Hepatocyte (in vitro differentiated cells): ENCODE measurements at regions not wholly inside any gene's neighbourhood (a gene's known extent, or its start where the extent isn't known, plus 50 kb on each side); places are given as distances from the start of the nearest gene placed in this dataset.

Source experiments
- DNase-seq: peaks from one replicate; pipeline ENCODE4 v3.0.0-alpha.2; 2016; ENCODE audit warnings: low spot score
- H2AFZ ChIP-seq: fragments of 200-600 bp; sonication (generic); 2 replicates; pipeline ENCODE4 v1.6.0; 2016; ENCODE audit warnings: antibody characterized with exemption, mild to moderate bottlenecking
- H3K27ac ChIP-seq: fragments of 200-600 bp; sonication (generic); 2 replicates; pipeline ENCODE4 v1.5.1; 2016; ENCODE audit warnings: mild to moderate bottlenecking
- H3K27me3 ChIP-seq: fragments of 200-600 bp; sonication (generic); 2 replicates; pipeline ENCODE4 v1.6.1; 2016
- H3K36me3 ChIP-seq: fragments of 200-600 bp; sonication (generic); replicated peaks from 2 replicates; pipeline ENCODE4 v1.5.1; 2016; ENCODE audit warnings: low read depth; ENCODE audit not compliant: insufficient read depth
- H3K4me1 ChIP-seq: fragments of 200-600 bp; sonication (generic); 2 replicates; pipeline ENCODE4 v1.5.1; 2016; ENCODE audit warnings: mild to moderate bottlenecking, moderate library complexity; ENCODE audit not compliant: insufficient read depth
- H3K4me2 ChIP-seq: fragments of 200-600 bp; sonication (generic); 2 replicates; pipeline ENCODE4 v1.6.0; 2016
- H3K4me3 ChIP-seq: fragments of 200-600 bp; sonication (generic); 2 replicates; pipeline ENCODE4 v1.5.1; 2016; ENCODE audit warnings: mild to moderate bottlenecking
- H3K79me2 ChIP-seq: fragments of 200-600 bp; sonication (generic); 2 replicates; pipeline ENCODE4 v1.6.0; 2017; ENCODE audit warnings: mild to moderate bottlenecking
- H3K9me2 ChIP-seq: fragments of 200-600 bp; sonication (generic); replicated peaks from 2 replicates; pipeline ENCODE4 v1.6.0; 2017; ENCODE audit warnings: mild to moderate bottlenecking; ENCODE audit not compliant: insufficient read depth
- H3K9me3 ChIP-seq: fragments of 200-600 bp; sonication (generic); 2 replicates; pipeline ENCODE4 v1.5.1; 2016; ENCODE audit warnings: low read depth, mild to moderate bottlenecking
- H4K20me1 ChIP-seq: fragments of 200-600 bp; sonication (generic); 2 replicates; pipeline ENCODE4 v1.6.0; 2016; ENCODE audit warnings: mild to moderate bottlenecking; ENCODE audit not compliant: insufficient read depth, poor library complexity, severe bottlenecking
- EZH2 ChIP-seq: fragments of 200-600 bp; sonication (generic); IDR thresholded peaks from 2 replicates; pipeline ENCODE4 v1.6.1; 2016; ENCODE audit warnings: antibody characterized with exemption, mild to moderate bottlenecking, borderline replicate concordance
- EZH2phosphoT487 ChIP-seq: fragments of 200-600 bp; sonication (generic); IDR thresholded peaks from one replicate; pipeline ENCODE4 v1.6.1; 2018; ENCODE audit warnings: antibody characterized with exemption, mild to moderate bottlenecking, low read depth, moderate library complexity; ENCODE audit not compliant: unreplicated experiment, severe bottlenecking
- WGBS: methylation state at CpG from one replicate; pipeline ENCODE4 v1.1.6; 2016; ENCODE audit warnings: low lambda C conversion rate; ENCODE audit errors: missing lambda C conversion rate; 5-methylcytosine and 5-hydroxymethylcytosine counted together
- TF ChIP-seq, protein P1 (sequence below): fragments of 200-600 bp; sonication (generic); IDR thresholded peaks from 2 replicates; pipeline ENCODE4 v1.5.1; 2016; ENCODE audit warnings: antibody characterized with exemption, mild to moderate bottlenecking; ENCODE audit not compliant: poor library complexity

DNA sequence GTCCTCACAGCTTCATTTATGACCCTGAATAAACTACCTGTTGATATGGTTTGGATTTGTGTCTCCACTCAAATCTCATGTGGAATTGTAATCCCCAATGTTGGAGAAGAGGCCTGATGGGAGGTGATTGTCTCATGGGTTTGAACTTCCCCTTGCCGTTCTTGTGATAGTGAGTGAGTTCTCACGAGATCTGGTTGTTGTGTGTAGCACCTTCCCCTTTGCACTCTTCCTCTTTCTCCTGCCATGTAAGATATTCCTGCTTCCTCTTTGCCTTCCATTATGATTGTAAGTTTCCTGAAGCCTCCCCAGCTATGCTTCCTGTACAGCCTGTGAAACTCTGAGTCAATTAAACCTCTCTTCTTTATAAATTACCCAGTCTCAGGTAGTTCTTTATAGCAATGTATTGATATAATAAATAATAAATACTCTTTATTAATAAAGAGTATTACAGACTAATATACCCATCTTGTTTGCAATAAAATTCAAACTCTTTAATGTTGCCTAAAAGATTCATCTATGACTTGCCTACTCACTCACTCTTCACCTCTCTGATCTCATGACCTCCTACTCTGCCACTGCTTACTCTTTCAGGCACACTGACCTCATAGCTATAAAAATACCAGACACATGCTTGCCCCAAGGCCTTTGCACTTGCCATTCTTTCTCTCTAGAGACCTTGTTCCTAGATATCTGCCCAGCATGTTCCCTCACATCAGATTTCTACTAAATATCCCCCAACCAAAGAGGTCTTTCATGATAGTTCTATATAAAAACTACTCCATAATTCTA lies 256.4 kb upstream of the MARCKS start:
- 97% methylated on average over 2 of the region's 2 CpGs for WGBS
- Histone ChIP-seq H4K20me1 (no peaks in the 10 kb centered on the region), H3K27me3 (no peaks in the 10 kb centered on the region), H3K4me1 (peaks cover 16% of the 10 kb centered on the region), H3K4me2 (no peak overlapping the region), H3K27ac (no peak overlapping the region), H3K9me2 (no peaks in the 10 kb centered on the region), H3K9me3 (no peaks in the 10 kb centered on the region), H3K36me3 (no peaks in the 10 kb centered on the region), H3K4me3 (no peak overlapping the region), H2AFZ (no peak overlapping the region), H3K79me2 (no peaks in the 10 kb centered on the region)
- DNase-seq: no peak
- no peak for TF ChIP-seq EZH2phosphoT487
- TF ChIP-seq, protein P1, sequence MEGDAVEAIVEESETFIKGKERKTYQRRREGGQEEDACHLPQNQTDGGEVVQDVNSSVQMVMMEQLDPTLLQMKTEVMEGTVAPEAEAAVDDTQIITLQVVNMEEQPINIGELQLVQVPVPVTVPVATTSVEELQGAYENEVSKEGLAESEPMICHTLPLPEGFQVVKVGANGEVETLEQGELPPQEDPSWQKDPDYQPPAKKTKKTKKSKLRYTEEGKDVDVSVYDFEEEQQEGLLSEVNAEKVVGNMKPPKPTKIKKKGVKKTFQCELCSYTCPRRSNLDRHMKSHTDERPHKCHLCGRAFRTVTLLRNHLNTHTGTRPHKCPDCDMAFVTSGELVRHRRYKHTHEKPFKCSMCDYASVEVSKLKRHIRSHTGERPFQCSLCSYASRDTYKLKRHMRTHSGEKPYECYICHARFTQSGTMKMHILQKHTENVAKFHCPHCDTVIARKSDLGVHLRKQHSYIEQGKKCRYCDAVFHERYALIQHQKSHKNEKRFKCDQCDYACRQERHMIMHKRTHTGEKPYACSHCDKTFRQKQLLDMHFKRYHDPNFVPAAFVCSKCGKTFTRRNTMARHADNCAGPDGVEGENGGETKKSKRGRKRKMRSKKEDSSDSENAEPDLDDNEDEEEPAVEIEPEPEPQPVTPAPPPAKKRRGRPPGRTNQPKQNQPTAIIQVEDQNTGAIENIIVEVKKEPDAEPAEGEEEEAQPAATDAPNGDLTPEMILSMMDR: no peak
- TF ChIP-seq EZH2: no peak

DNA sequence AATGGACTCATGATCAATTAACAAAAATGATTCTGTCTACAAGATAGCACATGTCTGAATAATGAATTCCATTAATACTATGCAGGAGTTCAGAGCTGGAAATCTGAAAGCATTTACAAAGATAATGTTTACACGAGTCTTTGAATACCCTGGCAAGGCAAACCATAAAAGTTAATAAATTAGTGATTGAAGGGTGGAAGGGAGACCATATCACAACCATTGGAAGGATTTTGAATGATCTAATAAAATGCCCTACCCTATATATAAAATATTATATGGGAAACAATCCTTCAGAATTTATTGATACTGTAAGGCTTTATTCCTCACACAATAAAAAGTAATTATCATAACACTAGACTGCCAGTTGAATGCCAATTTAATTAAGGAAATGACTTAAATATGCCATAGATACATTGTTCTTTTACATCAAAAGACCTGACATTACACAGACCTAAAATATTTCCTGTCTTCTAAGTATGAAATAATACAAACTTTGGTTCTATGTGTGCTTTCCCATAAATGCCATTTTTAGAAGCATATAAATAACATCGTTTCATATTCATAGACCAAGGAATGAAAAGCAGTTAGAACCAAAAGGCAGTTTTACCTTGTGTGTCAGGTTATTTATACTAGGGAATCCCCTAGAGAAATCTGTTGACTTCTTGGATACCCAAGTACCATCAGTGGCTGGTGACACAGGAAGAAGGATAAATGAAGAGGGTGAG lies 249.2 kb upstream of the MARCKS start:
- H3K4me3 ChIP-seq: no peak overlapping the region
- no peak overlapping the region for H3K4me2 ChIP-seq
- H3K27me3 ChIP-seq: no peaks in the 10 kb centered on the region
- H3K79me2 ChIP-seq: no peaks in the 10 kb centered on the region
- H3K9me3 ChIP-seq: no peaks in the 10 kb centered on the region
- TF ChIP-seq EZH2: no peak
- TF ChIP-seq, protein P1: no peak
- TF ChIP-seq EZH2phosphoT487: no peak
- H2AFZ ChIP-seq: no peak overlapping the region
- H3K36me3 ChIP-seq: no peaks in the 10 kb centered on the region
- peak overlapping the region; percentile 5 for H3K27ac ChIP-seq
- H3K9me2 ChIP-seq: no peaks in the 10 kb centered on the region
- H3K4me1 ChIP-seq: peaks cover 13% of the 10 kb centered on the region
- WGBS: 74% methylated on average over 2 of the region's 2 CpGs
- no peak for DNase-seq
- no peaks in the 10 kb centered on the region for H4K20me1 ChIP-seq

DNA sequence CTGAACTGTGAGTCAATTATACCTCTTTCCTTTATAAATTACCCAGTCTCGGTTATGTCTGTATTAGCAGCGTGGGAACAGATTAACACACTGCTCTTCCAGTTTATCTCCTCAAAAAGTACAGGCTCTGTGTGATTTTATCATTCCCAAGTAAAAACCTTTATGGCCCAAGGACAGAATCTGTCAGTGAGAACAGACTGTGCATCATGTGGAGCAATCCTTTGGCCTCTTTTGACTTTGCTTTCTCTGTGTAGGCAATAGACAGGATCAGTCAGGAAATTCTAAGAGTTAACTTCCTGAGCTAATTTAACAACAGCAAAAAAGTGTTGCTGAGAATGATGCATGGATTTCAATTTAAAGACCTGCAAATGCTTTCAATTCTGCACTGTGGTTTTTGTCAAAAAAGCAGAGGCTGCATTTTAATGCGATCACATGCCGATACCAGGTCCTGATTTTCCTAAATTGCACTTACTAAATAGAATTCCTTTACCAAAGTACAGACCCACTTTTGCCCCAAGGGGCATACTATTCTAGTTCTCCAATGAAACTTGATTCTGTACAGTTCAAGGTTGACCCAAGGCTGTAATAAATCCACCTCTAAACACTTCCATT lies 246.7 kb upstream of the MARCKS start:
- H3K9me2 ChIP-seq: no peaks in the 10 kb centered on the region
- TF ChIP-seq, protein P1: no peak
- no peak for TF ChIP-seq EZH2
- TF ChIP-seq EZH2phosphoT487: no peak
- no peaks in the 10 kb centered on the region for H3K27me3 ChIP-seq
- peak overlapping the region; percentile 26 for H3K27ac ChIP-seq
- no peaks in the 10 kb centered on the region for H3K9me3 ChIP-seq
- H4K20me1 ChIP-seq: no peaks in the 10 kb centered on the region
- no peak overlapping the region for H2AFZ ChIP-seq
- 61% methylated on average over 4 of the region's 4 CpGs for WGBS
- no peaks in the 10 kb centered on the region for H3K36me3 ChIP-seq
- no peak for DNase-seq
- H3K4me3 ChIP-seq: no peak overlapping the region
- no peak overlapping the region for H3K4me2 ChIP-seq
- peaks cover 13% of the 10 kb centered on the region for H3K4me1 ChIP-seq
- no peaks in the 10 kb centered on the region for H3K79me2 ChIP-seq
